ENCODE measurements at regions not wholly inside any gene's neighbourhood (a gene's known extent, or its start where the extent isn't known, plus 50 kb on each side); places are given as distances from the start of the nearest gene placed in this dataset.
A peak's percentile ranks its signal among the peaks of the same experiment; 100 is the strongest.

GRCh38 chr15:85941186-85941855 is 138.3 kb upstream of the AGBL1 start:
- TF ChIP-seq, protein P1, sequence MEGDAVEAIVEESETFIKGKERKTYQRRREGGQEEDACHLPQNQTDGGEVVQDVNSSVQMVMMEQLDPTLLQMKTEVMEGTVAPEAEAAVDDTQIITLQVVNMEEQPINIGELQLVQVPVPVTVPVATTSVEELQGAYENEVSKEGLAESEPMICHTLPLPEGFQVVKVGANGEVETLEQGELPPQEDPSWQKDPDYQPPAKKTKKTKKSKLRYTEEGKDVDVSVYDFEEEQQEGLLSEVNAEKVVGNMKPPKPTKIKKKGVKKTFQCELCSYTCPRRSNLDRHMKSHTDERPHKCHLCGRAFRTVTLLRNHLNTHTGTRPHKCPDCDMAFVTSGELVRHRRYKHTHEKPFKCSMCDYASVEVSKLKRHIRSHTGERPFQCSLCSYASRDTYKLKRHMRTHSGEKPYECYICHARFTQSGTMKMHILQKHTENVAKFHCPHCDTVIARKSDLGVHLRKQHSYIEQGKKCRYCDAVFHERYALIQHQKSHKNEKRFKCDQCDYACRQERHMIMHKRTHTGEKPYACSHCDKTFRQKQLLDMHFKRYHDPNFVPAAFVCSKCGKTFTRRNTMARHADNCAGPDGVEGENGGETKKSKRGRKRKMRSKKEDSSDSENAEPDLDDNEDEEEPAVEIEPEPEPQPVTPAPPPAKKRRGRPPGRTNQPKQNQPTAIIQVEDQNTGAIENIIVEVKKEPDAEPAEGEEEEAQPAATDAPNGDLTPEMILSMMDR (IDR thresholded peaks at IDR 0.05), result no peak
- TF ChIP-seq POLR2AphosphoS5 (IDR thresholded peaks at IDR 0.05) (peak in 1 of 3 donors; percentile 9), POLR2A (IDR thresholded peaks at IDR 0.05) (no peak), EP300 (IDR thresholded peaks at IDR 0.05; ENCODE audit: low read depth) (no peak)
- Histone ChIP-seq H3K4me1 (no peaks in the 10 kb centered on the region), H3K9me3 (no peaks in the 10 kb centered on the region), H3K36me3 (no peaks in the 10 kb centered on the region), H3K27ac (no peak overlapping the region), H3K4me3 (no peak overlapping the region), H3K27me3 (no peaks in the 10 kb centered on the region)
- 69 to 86% methylated on average over 2 of the region's 2 CpGs for WGBS, 2 donors (ENCODE audit: low coverage in 1 of 2)
- intact Hi-C loops (cut with DNase I; ENCODE audit: low total_unique reads) (no loop called here), in situ Hi-C loops (cut with MboI; ENCODE audit: low pct_ligation_motif_present in 1 of 4, low pct_unique_long_range_greater_than_20kb in 1 of 4, low sequenced_read_pairs in 3 of 4) (loop anchor here in 1 of 4 donors (25.0 kb wide), 1 partner anchor 96 kb away; no protein-coding TSS in a partner anchor)
- no peak for DNase-seq

GRCh38 chr15:85942632-85943031 is 137.0 kb upstream of the AGBL1 start:
- no peak for TF ChIP-seq POLR2A (IDR thresholded peaks at IDR 0.05)
- TF ChIP-seq, protein P1 (IDR thresholded peaks at IDR 0.05), result no peak
- TF ChIP-seq EP300 (IDR thresholded peaks at IDR 0.05; ENCODE audit: low read depth), result no peak
- TF ChIP-seq POLR2AphosphoS5 (IDR thresholded peaks at IDR 0.05), result no peak
- H3K27ac ChIP-seq, result no peak overlapping the region
- in situ Hi-C loops (cut with MboI; ENCODE audit: low pct_ligation_motif_present in 1 of 4, low pct_unique_long_range_greater_than_20kb in 1 of 4, low sequenced_read_pairs in 3 of 4), result loop anchor here in 1 of 4 donors (25.0 kb wide), 1 partner anchor 95 kb away; no protein-coding TSS in a partner anchor
- no peak overlapping the region for H3K4me3 ChIP-seq
- H3K4me1 ChIP-seq, result no peaks in the 10 kb centered on the region
- DNase-seq, result no peak
- intact Hi-C loops (cut with DNase I; ENCODE audit: low total_unique reads), result no loop called here
- no peaks in the 10 kb centered on the region for H3K36me3 ChIP-seq
- H3K9me3 ChIP-seq, result no peaks in the 10 kb centered on the region
- H3K27me3 ChIP-seq, result no peaks in the 10 kb centered on the region
- WGBS, 2 donors (ENCODE audit: low coverage in 1 of 2), result 78 to 84% methylated on average over 5 of the region's 5 CpGs

GRCh38 chr15:85943151-85943550 is 136.5 kb upstream of the AGBL1 start:
- H3K9me3 ChIP-seq, result no peaks in the 10 kb centered on the region
- DNase-seq, result no peak
- intact Hi-C loops (cut with DNase I; ENCODE audit: low total_unique reads), result no loop called here
- TF ChIP-seq, protein P1 (IDR thresholded peaks at IDR 0.05), result no peak
- no peak overlapping the region for H3K27ac ChIP-seq
- H3K4me1 ChIP-seq, result no peaks in the 10 kb centered on the region
- in situ Hi-C loops (cut with MboI; ENCODE audit: low pct_ligation_motif_present in 1 of 4, low pct_unique_long_range_greater_than_20kb in 1 of 4, low sequenced_read_pairs in 3 of 4), result loop anchor here in 1 of 4 donors (25.0 kb wide), 1 partner anchor 94 kb away; no protein-coding TSS in a partner anchor
- H3K4me3 ChIP-seq, result no peak overlapping the region
- H3K27me3 ChIP-seq, result no peaks in the 10 kb centered on the region
- WGBS, 2 donors (ENCODE audit: low coverage in 1 of 2), result 78% methylated on average over 4 of the region's 4 CpGs; no CpG with 5 or more reads in 1 of the 2 donors
- no peaks in the 10 kb centered on the region for H3K36me3 ChIP-seq

- H3K27ac ChIP-seq, result no peak overlapping the region
- 70 to 71% methylated on average over 2 of the region's 2 CpGs for WGBS, 2 donors (ENCODE audit: low coverage in 1 of 2)
- no peak for DNase-seq
- H3K27me3 ChIP-seq, result no peaks in the 10 kb centered on the region
- in situ Hi-C loops (cut with MboI; ENCODE audit: low pct_ligation_motif_present in 1 of 4, low pct_unique_long_range_greater_than_20kb in 1 of 4, low sequenced_read_pairs in 3 of 4), result loop anchor here in 1 of 4 donors (25.0 kb wide), 1 partner anchor 94 kb away; no protein-coding TSS in a partner anchor
- intact Hi-C loops (cut with DNase I; ENCODE audit: low total_unique reads), result no loop called here
- no peaks in the 10 kb centered on the region for H3K4me1 ChIP-seq
- no peak overlapping the region for H3K4me3 ChIP-seq
- H3K9me3 ChIP-seq, result no peaks in the 10 kb centered on the region
- TF ChIP-seq EP300 (IDR thresholded peaks at IDR 0.05; ENCODE audit: low read depth) (no peak), POLR2A (IDR thresholded peaks at IDR 0.05) (no peak), POLR2AphosphoS5 (IDR thresholded peaks at IDR 0.05) (no peak)
- TF ChIP-seq, protein P1 (IDR thresholded peaks at IDR 0.05), result no peak
- no peaks in the 10 kb centered on the region for H3K36me3 ChIP-seq
These were observed 135.9 kb upstream of the AGBL1 start for GRCh38 chr15:85943791-85944190.
